ENCODE measurements at regions not wholly inside any gene's neighbourhood (a gene's known extent, or its start where the extent isn't known, plus 50 kb on each side); places are given as distances from the start of the nearest gene placed in this dataset.

- Histone ChIP-seq H3K4me3 (no peak overlapping the region), H3K4me1 (peaks cover 0 to 39% (median 4%) of the 10 kb centered on the region in 4 donors), H3K27me3 (no peaks in the 10 kb centered on the region), H3K9me3 (no peaks in the 10 kb centered on the region), H3K36me3 (no peaks in the 10 kb centered on the region), H3K27ac (peak overlapping the region in 3 of 4 donors; percentile 19 to 80 (median 77))
- DNase-seq (ENCODE audit: low spot score in 2 of 2) = no peak
- TF ChIP-seq EP300 (IDR thresholded peaks at IDR 0.05) (no peak), POLR2A (IDR thresholded peaks at IDR 0.05) (no peak)
- TF ChIP-seq, protein P1, sequence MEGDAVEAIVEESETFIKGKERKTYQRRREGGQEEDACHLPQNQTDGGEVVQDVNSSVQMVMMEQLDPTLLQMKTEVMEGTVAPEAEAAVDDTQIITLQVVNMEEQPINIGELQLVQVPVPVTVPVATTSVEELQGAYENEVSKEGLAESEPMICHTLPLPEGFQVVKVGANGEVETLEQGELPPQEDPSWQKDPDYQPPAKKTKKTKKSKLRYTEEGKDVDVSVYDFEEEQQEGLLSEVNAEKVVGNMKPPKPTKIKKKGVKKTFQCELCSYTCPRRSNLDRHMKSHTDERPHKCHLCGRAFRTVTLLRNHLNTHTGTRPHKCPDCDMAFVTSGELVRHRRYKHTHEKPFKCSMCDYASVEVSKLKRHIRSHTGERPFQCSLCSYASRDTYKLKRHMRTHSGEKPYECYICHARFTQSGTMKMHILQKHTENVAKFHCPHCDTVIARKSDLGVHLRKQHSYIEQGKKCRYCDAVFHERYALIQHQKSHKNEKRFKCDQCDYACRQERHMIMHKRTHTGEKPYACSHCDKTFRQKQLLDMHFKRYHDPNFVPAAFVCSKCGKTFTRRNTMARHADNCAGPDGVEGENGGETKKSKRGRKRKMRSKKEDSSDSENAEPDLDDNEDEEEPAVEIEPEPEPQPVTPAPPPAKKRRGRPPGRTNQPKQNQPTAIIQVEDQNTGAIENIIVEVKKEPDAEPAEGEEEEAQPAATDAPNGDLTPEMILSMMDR (IDR thresholded peaks at IDR 0.05) = no peak
- WGBS, 2 donors = 66 to 76% methylated on average over 2 of the region's 2 CpGs
Measured at GRCh38 chrX:39810901-39811300, 286.9 kb downstream of the BCOR start.

GRCh38 chrX:39811376-39811775, 286.4 kb downstream of the BCOR start:
- Histone ChIP-seq H3K4me1 (peaks cover 0 to 39% (median 4%) of the 10 kb centered on the region in 4 donors), H3K36me3 (no peaks in the 10 kb centered on the region), H3K27ac (peak overlapping the region in 3 of 4 donors; percentile 19 to 80 (median 77)), H3K9me3 (no peaks in the 10 kb centered on the region), H3K27me3 (peaks cover 0 to 4% of the 10 kb centered on the region in 2 donors), H3K4me3 (no peak overlapping the region)
- no peak for DNase-seq (ENCODE audit: low spot score in 2 of 2)
- WGBS, 2 donors = 64 to 69% methylated on average over 6 to 8 of the region's 8 CpGs
- TF ChIP-seq EP300 (IDR thresholded peaks at IDR 0.05) = peak in 1 of 2 donors; percentile 69
- TF ChIP-seq POLR2A (IDR thresholded peaks at IDR 0.05) = peak; percentile 20 to 26
- TF ChIP-seq, protein P1 (IDR thresholded peaks at IDR 0.05) = no peak

- DNase-seq (ENCODE audit: low spot score in 2 of 2) = peak; percentile 44 to 47
- TF ChIP-seq POLR2A (IDR thresholded peaks at IDR 0.05) (no peak), EP300 (IDR thresholded peaks at IDR 0.05) (peak in 1 of 2 donors; percentile 78)
- H3K4me1 ChIP-seq = peaks cover 0 to 40% (median 3%) of the 10 kb centered on the region in 4 donors
- peak overlapping the region in 2 of 4 donors; percentile 36 to 80 for H3K27ac ChIP-seq
- WGBS, 2 donors = 27 to 56% methylated on average over 3 to 17 of the region's 17 CpGs
- H3K36me3 ChIP-seq = no peaks in the 10 kb centered on the region
- H3K9me3 ChIP-seq = no peaks in the 10 kb centered on the region
- no peak overlapping the region for H3K4me3 ChIP-seq
- peaks cover 0 to 9% of the 10 kb centered on the region in 2 donors for H3K27me3 ChIP-seq
Measured at GRCh38 chrX:39813631-39814277, 284.0 kb downstream of the BCOR start.

DNA sequence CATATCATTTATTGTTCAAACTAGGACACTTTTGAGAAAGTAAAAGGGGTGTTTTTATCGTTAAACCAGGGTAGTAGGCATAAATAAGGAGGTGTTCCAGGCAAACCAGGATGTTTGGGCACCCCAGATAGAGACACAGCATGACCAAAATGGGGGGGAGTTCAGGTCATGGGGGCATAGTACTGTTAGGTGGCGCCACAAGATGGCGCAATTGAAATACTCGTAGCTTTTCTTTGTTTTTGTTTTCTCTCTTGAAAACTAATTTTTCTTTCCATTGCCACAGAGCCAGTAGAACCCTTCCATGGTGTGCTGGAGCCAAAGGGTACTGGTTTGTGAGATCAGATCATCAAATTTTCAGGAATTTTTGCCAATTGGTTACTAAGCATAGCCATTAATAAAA, 283.4 kb downstream of the BCOR start:
- Histone ChIP-seq H3K27me3 (peaks cover 0 to 9% of the 10 kb centered on the region in 2 donors), H3K36me3 (no peaks in the 10 kb centered on the region), H3K4me3 (no peak overlapping the region), H3K4me1 (peaks cover 0 to 34% (median 0%) of the 10 kb centered on the region in 4 donors), H3K27ac (peak overlapping the region in 2 of 4 donors; percentile 36 to 80), H3K9me3 (no peaks in the 10 kb centered on the region)
- peak in 1 of 2 donors; percentile 19 for DNase-seq (ENCODE audit: low spot score in 2 of 2)
- WGBS, 2 donors = 42 to 48% methylated on average over 4 of the region's 4 CpGs
- no peak for TF ChIP-seq POLR2A (IDR thresholded peaks at IDR 0.05)
- TF ChIP-seq, protein P1 (IDR thresholded peaks at IDR 0.05) = peak in 2 of 5 experiments; percentile 11 to 24

DNA sequence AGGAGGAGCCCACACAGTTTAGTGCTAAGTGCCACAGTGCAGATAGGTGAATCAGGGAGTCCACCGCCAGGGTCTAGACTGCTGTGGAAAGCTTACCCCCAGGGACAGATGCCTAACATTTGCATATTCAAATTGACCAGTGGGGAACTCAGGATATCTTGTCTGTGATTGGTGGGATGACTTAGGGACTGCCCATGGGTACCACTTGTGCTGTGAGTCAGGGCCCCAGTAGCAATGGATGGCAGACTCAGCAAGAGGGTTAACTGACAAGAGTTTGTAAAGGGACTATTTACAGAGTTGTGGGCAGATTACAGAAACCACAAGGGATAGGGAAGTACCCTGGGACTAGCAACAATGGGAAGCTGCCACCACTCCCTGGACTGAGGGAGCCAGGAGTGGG, 282.1 kb downstream of the BCOR start:
- 87 to 100% methylated on average over 1 of the region's 1 CpG for WGBS, 2 donors
- no peak for DNase-seq (ENCODE audit: low spot score in 2 of 2)
- TF ChIP-seq, protein P1 (IDR thresholded peaks at IDR 0.05) = no peak
- TF ChIP-seq POLR2A (IDR thresholded peaks at IDR 0.05) = no peak
- TF ChIP-seq EP300 (IDR thresholded peaks at IDR 0.05) = no peak
- H3K4me1 ChIP-seq = peaks cover 0 to 34% (median 0%) of the 10 kb centered on the region in 4 donors
- H3K27ac ChIP-seq = no peak overlapping the region
- no peak overlapping the region for H3K4me3 ChIP-seq
- peaks cover 0 to 9% of the 10 kb centered on the region in 2 donors for H3K27me3 ChIP-seq
- H3K36me3 ChIP-seq = no peaks in the 10 kb centered on the region
- H3K9me3 ChIP-seq = no peaks in the 10 kb centered on the region
